NCI-H2196 (cell line): ENCODE measurements at regions not wholly inside any gene's neighbourhood (a gene's known extent, or its start where the extent isn't known, plus 50 kb on each side); places are given as distances from the start of the nearest gene placed in this dataset.
"Not testable (repeated sequence)": the region's sequence is repeated elsewhere in the genome, so short reads cannot be mapped to it uniquely, and the experiment has no call there.

ENCODE experiments used
- DNase-seq: peaks from one replicate; lab custom pipeline; 2025; ENCODE audit not compliant: unreplicated experiment; lab: John Stamatoyannopoulos, UW

- DNase-seq = not testable (repeated sequence)
These were observed 266.6 kb downstream of the IRS1 start for GRCh38 chr2:226532976-226533375.

GRCh38 chr2:226531061-226531810 is 268.4 kb downstream of the IRS1 start:
- no peak for DNase-seq

- DNase-seq = no peak
These were observed 270.1 kb downstream of the IRS1 start for GRCh38 chr2:226529556-226529955.

GRCh38 chr2:226526716-226527115 is 272.9 kb downstream of the IRS1 start:
- no peak for DNase-seq

GRCh38 chr2:226524381-226524843 is 275.2 kb downstream of the IRS1 start:
- DNase-seq = no peak

GRCh38 chr2:226520723-226521122 is 278.9 kb downstream of the IRS1 start:
- no peak for DNase-seq

GRCh38 chr2:226515344-226516055 is 284.1 kb downstream of the IRS1 start:
- DNase-seq = no peak

- DNase-seq = no peak
These were observed 284.7 kb downstream of the IRS1 start for GRCh38 chr2:226514895-226515294.

- DNase-seq = no peak
These were observed 288.3 kb downstream of the IRS1 start for GRCh38 chr2:226511311-226511710.

GRCh38 chr2:226508683-226509082 is 290.9 kb downstream of the IRS1 start:
- no peak for DNase-seq

GRCh38 chr2:226508005-226508404 is 291.6 kb downstream of the IRS1 start:
- DNase-seq = no peak

- no peak for DNase-seq
These were observed 302.3 kb downstream of the IRS1 start for GRCh38 chr2:226497146-226497909.

- DNase-seq = no peak
These were observed 303.4 kb downstream of the IRS1 start for GRCh38 chr2:226496273-226496550.

GRCh38 chr2:226495466-226496272 is 304.0 kb downstream of the IRS1 start:
- no peak for DNase-seq

GRCh38 chr2:226491112-226491511 is 308.5 kb downstream of the IRS1 start:
- DNase-seq = no peak

GRCh38 chr2:226489775-226490541 is 309.7 kb downstream of the IRS1 start:
- DNase-seq = no peak

- DNase-seq = no peak
These were observed 311.6 kb downstream of the IRS1 start for GRCh38 chr2:226488034-226488433.

GRCh38 chr2:226487573-226487972 is 312.0 kb downstream of the IRS1 start:
- DNase-seq = no peak

- DNase-seq = no peak
These were observed 315.6 kb downstream of the IRS1 start for GRCh38 chr2:226483745-226484619.
